HG03135 (cell line): ENCODE measurements at regions not wholly inside any gene's neighbourhood (a gene's known extent, or its start where the extent isn't known, plus 50 kb on each side); places are given as distances from the start of the nearest gene placed in this dataset.
"Not testable (repeated sequence)": the region's sequence is repeated elsewhere in the genome, so short reads cannot be mapped to it uniquely, and the experiment has no call there.

ENCODE experiments used
- ATAC-seq: cut with Tn5 transposase; IDR thresholded peaks from one replicate; pipeline ENCODE4 v1.9.1; 2021; ENCODE audit warnings: mild to moderate bottlenecking, moderate library complexity; ENCODE audit not compliant: unreplicated experiment

DNA sequence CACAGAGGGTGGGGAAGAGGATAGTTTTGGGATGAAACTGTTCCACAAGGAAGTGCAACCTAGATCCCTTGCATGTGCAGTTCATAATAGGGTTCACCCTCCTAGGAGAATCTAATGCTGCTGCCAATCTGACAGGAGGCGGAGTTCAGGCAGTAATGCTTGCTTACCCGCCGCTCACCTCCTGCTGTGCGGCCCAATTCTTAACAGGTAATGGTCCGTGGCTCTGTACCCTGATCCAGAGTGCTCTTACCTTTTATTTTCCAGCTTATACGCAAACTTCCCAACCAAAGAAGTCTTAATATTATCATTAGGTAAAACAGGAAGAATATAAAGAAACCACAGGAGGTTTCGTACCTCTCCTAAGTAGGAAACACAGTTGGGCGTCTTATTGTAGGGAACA is 82.7 kb upstream of the CD302 start:
- ATAC-seq = no peak

DNA sequence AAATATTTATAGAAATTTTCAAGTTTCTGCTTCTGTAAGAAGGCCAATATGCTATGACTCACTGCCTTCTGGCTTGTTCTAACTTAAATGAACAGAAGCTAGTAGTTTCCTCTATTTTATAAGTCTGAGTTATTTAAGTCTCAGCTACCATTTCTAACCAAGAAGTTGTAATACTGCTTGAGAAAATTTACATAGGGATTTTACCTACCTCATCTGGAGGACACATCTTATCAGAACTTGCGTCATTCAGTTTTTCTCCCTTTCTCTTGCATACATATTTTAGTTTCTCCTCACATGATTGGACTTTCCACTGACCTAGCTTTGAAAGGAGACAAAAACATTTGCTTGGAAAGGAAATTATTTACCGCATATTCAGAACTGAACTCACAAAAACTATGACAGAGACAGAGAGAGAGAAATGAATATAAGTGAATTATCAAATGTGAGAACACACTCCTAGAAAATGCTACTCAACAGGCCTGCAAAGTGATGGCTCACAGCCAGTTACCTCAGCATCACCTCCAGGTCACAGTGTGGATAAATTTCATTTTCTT is 81.1 kb upstream of the CD302 start:
- ATAC-seq = peak; percentile 77

DNA sequence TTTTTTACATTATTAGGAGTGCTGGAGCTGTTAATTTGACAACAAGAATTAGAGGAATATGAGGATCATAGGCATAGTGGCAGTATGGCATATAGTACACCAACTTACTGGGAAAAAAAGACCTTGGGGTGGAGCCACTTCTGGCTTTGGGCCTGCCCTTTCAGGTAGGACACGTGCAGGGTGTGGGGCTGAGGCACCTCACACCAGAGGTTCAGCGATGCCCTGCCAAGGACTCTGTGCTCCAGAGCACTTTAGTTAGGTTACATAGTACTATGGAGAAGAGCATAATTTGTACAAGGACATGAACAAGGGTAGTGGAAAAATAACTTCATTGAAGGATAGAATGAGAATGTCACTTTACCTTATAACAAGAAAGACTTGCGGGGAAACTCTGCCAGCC is 77.1 kb upstream of the CD302 start:
- no peak for ATAC-seq

DNA sequence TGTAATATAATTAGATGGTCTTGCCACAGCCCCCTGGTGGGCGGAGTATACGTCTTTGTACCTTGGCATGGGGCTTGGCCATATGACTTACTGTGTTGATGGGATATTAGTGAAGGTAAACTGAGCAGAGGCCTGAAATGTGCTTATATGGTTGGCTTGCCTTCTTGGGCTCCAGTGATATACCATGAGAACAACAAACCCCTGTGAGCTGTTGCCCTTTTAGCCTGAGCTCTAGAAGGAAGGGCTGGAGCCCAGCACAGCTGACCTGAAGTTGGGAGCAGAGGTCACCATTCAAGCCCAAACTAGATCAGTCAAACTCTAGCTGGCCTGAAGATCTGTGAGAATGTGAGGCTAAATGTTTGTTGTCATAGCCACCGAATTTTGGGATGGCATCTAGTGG is 75.2 kb upstream of the CD302 start:
- no peak for ATAC-seq

DNA sequence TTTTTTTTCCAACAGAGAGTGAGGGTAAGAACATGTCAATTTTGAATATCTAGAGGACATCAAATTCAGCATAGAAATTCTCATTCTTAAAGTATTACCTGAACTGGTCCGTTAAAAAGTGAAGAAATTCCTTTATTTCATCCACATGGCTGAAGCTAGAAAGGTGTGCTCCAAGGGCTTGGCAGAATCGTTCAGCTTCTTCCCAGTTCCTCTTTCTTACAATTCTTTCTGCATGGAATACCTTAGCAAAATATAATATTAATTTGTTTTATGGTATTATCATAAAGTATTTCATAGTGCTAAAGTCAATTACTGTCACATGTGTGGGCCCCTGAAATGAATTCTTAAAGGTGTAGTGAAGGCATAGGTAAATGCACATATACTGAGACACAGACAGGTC is 74.3 kb upstream of the CD302 start:
- no peak for ATAC-seq

DNA sequence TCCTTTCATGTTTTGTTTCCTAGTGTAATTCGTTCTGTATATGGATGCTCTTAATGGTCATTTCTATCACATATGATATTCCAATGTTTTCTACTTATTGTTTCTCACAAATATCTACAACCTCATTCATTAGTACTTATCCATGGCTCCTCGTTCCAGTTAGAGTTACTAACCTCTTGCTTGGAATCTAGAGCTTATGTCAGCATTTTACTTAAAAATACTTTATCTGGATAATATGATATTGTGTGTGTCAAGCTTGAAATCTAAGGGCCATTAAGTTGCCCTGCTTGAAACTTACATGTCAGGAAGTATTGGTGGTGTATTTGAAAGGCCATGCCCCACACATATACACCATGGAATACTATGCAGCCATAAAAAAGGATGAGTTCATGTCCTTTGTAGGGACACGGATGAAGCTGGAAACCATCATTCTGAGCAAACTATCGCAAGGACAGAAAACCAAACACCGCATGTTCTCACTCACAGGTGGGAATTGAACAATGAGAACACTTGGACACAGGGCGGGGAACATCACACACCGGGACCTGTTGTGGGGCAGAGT is 70.7 kb upstream of the CD302 start:
- ATAC-seq = not testable (repeated sequence)

DNA sequence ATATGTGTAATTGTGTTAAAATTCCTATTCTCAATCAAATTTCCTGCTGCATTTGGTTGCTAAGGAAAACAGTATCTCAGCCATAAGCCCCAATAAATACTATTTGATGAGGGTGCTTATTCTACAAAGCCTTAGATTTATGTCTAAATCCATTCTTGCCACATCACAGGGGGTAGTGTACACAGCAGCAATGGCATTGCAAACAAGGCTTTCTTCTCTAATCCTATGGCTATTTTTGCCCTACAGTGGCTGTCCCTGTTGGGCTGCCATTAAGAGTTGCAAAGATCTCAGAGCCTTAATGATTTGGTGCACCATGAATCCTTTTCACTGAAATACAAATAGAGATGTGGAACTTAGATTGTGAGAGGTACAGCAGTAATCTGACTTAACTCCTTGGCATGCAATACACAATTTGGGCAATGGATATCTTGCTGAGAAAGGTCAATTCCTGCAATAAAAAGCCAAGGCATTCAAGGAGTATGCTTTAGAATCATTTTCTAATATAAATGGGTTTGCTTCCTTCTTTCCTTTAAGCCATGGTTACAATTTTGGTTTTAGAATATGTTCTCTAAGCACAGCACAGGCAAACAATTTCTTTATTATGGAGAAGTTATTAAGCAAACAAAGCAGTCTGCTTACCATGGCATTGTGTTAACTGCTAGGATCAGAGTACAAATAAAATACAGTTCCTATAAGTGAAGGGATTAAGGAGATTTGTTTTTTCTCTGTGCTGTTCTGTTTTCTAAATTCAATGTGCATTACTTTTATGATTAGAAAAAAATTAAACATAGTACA is 69.8 kb upstream of the CD302 start:
- ATAC-seq = no peak

DNA sequence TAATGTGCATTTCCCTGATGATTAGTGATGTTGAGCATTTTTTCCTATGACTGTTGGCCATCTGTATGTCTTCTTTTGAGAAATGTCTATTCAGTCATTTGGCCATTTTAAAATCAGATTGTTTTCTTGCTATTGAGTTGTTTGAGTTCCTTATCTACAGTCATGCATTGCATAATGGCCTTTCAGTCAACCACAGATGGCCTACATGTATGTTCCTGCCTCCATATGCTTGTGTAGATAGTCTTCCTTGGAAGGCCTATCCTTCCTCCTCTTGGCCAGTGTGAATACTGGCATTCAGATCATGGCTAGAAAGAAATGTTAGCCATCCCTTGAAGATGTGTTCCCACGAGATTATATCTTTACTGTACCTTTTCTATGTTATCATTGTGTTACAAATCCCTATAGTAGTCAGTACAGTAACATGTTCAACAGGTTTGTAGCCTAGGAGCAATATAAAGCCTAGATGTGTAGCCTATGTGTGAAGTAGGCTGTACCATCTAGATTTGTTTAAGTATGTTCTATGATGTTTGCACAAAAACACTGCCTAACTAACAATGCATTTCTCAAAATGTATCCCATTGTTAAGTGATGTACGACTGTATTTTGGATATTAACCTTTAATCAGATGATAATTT is 65.6 kb upstream of the CD302 start:
- ATAC-seq = no peak

DNA sequence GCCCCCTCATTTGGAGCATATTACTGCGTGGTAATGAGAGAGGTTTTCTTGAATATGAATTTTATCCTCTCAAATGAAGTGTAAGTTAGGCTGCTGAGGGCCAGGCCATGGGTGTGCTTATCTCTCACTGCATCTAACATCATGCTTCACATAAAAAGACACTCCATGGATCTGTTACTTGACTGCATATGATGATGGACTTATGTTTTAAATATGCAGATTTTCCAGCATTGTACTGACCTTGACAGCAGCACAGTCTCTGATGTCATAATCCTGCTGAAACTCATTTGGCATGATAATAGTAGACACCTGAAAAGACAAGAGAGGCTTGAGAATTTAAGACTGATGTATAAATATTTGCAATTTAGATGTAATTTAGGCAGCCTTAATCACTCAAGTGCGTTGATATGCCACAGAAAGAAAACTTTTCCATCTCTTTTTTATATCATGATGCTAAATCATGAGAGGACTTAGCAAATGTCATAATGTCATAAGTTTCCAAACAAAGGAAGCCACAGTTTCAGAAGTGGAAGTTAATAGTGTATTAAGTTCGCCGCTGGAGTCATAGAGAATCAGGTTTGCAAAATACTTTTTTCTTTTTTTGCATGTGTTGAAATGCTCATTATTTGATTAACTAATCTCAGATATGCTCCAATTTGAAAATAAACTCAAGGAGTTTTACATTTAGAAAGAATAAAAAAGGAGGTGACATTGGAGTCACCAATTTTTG is 62.7 kb upstream of the CD302 start:
- no peak for ATAC-seq

DNA sequence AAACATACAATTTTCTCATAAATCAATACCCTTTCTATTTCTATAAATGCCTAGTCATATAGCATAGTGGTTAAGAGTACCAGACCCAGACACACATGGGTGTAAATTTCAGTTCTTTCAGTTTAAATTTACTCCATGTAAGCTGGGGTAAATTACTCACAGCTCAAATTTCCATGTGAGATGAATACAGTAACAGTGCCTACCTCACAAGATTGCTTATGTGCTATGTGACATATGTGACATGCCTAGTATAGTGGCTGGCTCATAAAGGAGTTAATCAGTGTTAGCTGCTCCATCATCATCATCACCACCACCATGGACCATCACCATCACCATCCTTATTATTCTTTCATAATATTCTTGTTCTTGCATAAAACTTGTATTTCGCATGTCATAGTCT is 61.6 kb upstream of the CD302 start:
- no peak for ATAC-seq

DNA sequence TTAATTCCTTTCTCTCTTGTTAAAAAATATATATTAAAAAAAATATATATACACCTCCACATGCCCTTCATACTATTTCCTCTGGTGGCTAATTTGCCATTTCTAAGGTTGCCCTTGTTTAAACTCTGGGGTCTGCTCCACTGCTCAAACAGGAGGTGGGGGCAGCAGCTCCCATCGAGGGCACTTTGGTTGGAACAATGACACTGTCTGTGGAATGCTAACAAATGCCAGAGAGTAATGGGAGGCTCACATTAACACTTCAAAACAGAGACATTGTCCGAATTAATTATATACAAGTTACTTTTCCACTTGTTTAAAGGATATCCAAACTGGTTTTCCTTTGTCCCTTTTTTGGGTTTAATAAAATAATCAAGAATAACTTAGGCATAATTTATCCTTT is 58.8 kb upstream of the CD302 start:
- no peak for ATAC-seq

DNA sequence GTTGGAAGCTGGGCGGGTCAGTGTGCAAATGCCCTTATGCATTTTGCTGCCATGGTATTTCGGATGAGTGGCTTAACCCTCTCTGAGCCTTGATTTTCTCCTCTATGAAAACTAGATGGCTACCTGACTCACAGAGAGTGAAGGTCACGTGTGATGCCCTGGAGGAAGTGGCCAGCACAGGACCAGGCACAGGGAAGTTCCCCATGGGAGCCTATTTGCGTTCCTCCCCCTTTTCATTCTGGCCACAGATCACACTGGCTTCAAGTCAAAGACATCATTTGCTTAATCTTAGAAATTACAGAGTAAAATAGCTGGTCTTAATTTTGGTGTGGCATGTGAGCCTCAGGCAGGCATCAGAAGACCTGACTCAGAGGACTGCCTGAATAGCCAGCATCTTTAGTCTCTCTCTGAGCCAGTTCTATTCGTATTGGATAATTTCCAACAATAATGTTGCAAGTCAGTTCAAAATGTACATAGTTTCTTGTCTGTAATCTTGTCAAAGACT is 57.6 kb upstream of the CD302 start:
- ATAC-seq = no peak

DNA sequence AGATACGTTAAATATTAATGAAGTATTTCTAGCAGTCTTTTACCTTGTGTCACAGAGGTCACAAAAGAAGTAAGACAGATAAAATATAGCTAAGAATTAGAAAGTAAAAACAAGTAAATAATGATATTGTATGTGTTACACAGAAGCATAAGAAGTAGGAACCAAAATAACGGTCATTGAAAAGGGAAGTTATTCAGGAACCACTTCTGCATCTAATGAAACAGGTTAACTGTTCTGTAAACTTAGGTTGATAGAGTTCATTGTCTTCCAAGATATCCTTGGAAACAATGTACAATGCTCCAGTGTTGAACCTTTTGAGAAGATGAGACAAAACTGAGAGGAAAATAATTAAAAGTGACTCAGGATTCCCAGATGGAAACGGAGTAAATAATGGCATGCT is 57.1 kb upstream of the CD302 start:
- no peak for ATAC-seq

DNA sequence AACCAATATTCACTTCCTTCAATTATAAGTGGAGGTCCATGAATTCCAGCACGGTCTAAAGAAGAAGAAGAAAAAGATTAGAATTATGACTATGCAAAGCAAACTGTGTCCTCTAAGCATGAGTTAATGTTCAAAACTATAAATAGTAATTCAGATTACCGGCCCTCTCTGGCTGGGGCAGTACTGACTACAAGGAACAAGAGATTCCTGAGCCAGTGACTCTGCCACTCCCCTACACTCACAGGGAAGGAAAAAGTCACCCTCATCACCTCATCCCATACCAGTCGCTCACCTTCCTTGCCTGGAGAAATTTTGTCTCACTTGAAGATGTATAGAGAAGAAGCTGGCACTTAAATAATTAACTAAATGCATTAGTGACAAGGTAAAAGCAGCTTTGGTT is 56.5 kb upstream of the CD302 start:
- ATAC-seq = no peak

DNA sequence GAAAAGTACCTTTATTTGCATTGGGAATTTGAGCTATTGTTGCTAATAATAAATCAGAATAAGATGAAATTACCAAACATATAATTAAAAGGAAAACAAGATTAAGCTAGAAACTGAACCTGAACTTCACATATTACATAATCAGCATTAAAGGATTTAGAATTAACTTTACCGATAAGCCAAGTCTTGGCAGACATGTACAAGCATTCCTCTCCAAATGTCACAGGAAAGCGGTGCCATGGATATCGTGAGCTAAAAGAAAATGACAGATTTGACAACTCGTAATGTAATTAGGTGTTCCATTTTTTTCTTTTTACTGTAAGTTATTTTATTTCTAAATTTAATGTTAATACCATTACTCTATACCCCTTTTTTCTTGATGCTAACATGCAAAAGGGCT is 55.1 kb upstream of the CD302 start:
- no peak for ATAC-seq

DNA sequence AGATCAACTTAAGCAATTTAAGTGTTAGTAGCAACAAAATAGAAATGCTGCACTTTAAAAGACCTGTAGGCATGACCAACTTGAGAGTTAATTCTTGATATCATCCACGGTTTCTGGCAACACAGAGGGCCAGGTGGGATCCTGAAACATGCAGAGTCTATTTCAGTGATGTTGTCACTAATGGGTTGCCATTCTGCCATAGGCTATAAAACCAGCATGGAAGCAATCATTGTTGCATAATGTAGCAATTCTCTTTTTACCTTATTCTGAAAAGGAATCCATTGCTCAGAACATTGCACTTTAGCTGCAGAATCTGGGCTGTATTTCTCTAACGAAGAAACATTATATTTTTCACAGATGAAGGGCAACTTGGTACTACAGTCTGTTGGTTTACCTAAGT is 53.9 kb upstream of the CD302 start:
- ATAC-seq = no peak

DNA sequence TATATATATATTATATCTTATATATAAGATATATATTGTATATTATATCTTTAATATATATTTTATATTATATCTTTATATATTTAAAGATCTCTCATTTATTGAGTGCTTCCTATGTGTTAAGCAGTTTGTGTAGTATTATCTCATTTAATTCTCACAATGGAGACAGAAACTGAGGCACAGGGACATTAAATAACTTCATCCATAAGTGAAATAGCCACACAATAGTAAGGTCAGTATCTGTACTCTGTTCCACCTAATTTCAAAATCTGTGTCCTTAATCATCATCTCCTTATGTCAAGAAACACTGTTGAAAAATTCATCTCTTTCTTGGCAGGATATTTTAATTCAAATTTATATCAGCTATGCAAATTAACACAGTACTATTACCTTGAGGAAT is 52.8 kb upstream of the CD302 start:
- ATAC-seq = no peak

DNA sequence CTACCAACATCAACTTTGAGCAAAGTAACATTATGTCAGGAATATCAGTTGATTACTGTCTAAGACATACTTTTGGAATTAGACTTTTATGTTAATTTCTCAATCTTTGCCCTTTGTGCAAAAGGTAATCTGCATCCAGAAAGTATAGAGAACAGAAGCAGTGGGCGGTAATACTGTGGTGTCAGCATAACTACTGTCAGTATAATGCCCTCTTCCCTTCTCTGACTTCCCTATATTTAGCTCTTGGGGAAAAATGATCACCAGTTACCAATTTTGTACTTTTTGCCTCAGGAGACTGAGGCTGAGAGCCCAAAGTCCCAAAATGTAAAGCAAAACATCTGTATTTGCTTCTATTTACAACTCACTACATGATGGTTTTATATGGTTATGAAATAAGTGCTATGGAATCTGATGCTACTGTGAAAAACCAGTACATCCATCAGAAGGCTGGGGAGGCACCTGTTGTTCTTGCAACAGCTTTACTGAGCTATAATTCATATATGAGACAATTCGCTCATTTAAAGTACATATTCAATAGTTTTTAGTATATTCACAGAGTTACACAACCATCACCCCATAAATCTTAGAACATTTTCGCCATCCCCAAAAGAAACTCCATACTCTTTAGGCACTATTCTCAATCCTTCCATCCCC is 51.3 kb upstream of the CD302 start:
- ATAC-seq = no peak
